ENCODE measurements at regions not wholly inside any gene's neighbourhood (a gene's known extent, or its start where the extent isn't known, plus 50 kb on each side); places are given as distances from the start of the nearest gene placed in this dataset.

DNA sequence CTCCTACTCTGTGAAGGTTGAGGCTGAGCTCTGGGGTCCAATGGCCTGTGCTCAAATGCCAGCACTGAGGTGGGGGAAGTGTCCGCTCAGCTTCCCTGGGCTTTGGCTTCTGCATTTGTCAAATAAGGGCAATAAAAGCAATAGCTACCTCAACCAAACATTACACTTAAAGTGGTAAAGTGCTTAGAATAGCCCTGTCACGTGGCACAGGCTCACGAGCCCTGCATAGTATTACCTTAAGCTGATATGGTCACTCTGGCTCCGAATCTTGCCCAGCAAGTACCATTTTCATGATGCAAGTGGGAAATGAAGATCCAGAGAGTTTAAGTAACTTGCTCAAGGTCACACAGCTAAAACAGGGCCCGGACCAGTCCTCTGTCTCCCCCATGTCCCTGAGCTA is 451.1 kb upstream of the ZMIZ1 start:
- TF ChIP-seq, protein P1, sequence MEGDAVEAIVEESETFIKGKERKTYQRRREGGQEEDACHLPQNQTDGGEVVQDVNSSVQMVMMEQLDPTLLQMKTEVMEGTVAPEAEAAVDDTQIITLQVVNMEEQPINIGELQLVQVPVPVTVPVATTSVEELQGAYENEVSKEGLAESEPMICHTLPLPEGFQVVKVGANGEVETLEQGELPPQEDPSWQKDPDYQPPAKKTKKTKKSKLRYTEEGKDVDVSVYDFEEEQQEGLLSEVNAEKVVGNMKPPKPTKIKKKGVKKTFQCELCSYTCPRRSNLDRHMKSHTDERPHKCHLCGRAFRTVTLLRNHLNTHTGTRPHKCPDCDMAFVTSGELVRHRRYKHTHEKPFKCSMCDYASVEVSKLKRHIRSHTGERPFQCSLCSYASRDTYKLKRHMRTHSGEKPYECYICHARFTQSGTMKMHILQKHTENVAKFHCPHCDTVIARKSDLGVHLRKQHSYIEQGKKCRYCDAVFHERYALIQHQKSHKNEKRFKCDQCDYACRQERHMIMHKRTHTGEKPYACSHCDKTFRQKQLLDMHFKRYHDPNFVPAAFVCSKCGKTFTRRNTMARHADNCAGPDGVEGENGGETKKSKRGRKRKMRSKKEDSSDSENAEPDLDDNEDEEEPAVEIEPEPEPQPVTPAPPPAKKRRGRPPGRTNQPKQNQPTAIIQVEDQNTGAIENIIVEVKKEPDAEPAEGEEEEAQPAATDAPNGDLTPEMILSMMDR (IDR thresholded peaks at IDR 0.05; ENCODE audit: insufficient read depth, missing control alignments): no peak
- no peak for DNase-seq (ENCODE audit: insufficient read length, low spot score)
- no peak for FAIRE-seq

DNA sequence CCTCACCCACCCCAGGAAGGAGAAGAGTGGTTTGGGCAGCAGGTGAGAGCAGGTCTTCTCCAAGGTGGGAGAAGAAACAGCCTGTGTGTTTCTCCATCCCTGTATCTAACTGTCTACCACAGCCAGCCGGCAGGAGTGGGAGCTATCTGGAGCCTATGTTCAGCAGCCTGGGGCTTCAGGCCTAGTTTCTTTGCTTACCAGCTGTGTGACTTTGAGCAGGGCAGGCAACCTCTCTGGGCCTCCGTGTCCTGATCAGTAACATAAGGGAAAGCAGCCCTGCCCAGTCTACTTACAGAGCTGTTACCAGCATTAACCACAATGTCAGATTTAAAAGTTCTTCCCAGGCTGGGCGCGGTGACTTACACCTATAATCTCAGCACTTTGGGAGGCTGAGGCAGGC is 450.7 kb upstream of the ZMIZ1 start:
- no peak for FAIRE-seq
- TF ChIP-seq, protein P1 (IDR thresholded peaks at IDR 0.05; ENCODE audit: insufficient read depth, missing control alignments): no peak
- DNase-seq (ENCODE audit: insufficient read length, low spot score): no peak

- FAIRE-seq (no peak), DNase-seq (ENCODE audit: insufficient read length, low spot score) (no peak)
- TF ChIP-seq, protein P1 (IDR thresholded peaks at IDR 0.05; ENCODE audit: insufficient read depth, missing control alignments): no peak
Observed at GRCh38 chr10:78619115-78619851, 449.5 kb upstream of the ZMIZ1 start.

GRCh38 chr10:78619896-78620295 is 448.9 kb upstream of the ZMIZ1 start:
- DNase-seq (ENCODE audit: insufficient read length, low spot score): no peak
- TF ChIP-seq, protein P1 (IDR thresholded peaks at IDR 0.05; ENCODE audit: insufficient read depth, missing control alignments): no peak
- FAIRE-seq: no peak

GRCh38 chr10:78620985-78621799 is 447.6 kb upstream of the ZMIZ1 start:
- no peak for FAIRE-seq
- no peak for DNase-seq (ENCODE audit: insufficient read length, low spot score)
- TF ChIP-seq, protein P1 (IDR thresholded peaks at IDR 0.05; ENCODE audit: insufficient read depth, missing control alignments): no peak

- no peak for DNase-seq (ENCODE audit: insufficient read length, low spot score)
- TF ChIP-seq, protein P1 (IDR thresholded peaks at IDR 0.05; ENCODE audit: insufficient read depth, missing control alignments): no peak
- FAIRE-seq: no peak
Observed at GRCh38 chr10:78623578-78624215, 445.1 kb upstream of the ZMIZ1 start.

Data from D721Med (cell line).